ENCODE measurements at regions not wholly inside any gene's neighbourhood (a gene's known extent, or its start where the extent isn't known, plus 50 kb on each side); places are given as distances from the start of the nearest gene placed in this dataset.

DNA sequence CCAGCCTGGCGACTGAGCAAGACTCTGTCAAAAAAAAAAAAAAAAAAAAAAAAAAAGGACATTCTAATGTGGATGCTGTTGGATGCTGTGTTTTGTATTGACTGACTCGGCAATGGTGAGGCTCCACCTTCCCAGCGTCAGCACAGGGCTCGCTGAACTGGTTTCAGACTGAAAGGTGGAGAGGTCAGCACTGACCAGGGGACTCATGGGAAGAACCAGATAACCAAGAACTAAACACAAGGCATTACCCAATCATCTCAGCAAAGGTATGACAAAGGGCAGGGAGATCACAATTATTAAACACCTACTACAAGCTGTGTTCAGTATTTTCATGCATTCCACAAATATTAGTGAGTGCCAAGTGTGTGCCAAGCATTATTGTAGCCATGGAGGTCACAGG lies 103.2 kb downstream of the LRATD1 start:
- Histone ChIP-seq H3K27ac (no peak overlapping the region), H3K9me3 (no peaks in the 10 kb centered on the region), H3K36me3 (no peaks in the 10 kb centered on the region), H3K4me3 (no peak overlapping the region), H3K27me3 (no peaks in the 10 kb centered on the region), H3K4me1 (no peaks in the 10 kb centered on the region)
- DNase-seq = no peak
- TF ChIP-seq, protein P1, sequence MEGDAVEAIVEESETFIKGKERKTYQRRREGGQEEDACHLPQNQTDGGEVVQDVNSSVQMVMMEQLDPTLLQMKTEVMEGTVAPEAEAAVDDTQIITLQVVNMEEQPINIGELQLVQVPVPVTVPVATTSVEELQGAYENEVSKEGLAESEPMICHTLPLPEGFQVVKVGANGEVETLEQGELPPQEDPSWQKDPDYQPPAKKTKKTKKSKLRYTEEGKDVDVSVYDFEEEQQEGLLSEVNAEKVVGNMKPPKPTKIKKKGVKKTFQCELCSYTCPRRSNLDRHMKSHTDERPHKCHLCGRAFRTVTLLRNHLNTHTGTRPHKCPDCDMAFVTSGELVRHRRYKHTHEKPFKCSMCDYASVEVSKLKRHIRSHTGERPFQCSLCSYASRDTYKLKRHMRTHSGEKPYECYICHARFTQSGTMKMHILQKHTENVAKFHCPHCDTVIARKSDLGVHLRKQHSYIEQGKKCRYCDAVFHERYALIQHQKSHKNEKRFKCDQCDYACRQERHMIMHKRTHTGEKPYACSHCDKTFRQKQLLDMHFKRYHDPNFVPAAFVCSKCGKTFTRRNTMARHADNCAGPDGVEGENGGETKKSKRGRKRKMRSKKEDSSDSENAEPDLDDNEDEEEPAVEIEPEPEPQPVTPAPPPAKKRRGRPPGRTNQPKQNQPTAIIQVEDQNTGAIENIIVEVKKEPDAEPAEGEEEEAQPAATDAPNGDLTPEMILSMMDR (IDR thresholded peaks at IDR 0.05) = no peak
- no peak for TF ChIP-seq POLR2A (IDR thresholded peaks at IDR 0.05)
- intact Hi-C loops (cut with DNase I) = no loop called here
- no peak for ATAC-seq
- WGBS (ENCODE audit: insufficient coverage, low coverage, low lambda C conversion rate, missing lambda C conversion rate) = 51% methylated on average over 4 of the region's 4 CpGs

DNA sequence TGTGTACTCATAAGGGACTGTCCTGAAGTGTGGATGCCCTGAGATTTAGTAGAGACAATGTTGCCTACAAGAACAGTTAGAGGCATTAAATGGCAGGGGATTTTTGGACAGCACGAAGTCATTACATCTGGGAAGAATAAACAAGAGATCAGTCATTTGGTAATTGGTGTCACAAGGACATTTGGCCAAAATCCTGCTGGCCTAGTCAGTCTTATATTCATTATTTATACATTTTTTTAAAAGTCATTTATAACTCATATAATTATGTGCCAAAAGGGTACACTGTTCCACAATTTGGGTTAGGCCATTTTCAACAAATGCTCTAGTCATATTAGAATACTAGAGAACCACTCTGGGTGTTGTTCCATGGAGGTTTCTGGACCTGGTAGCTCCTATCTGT lies 104.7 kb downstream of the LRATD1 start:
- DNase-seq (no peak), ATAC-seq (no peak)
- Histone ChIP-seq H3K27me3 (no peaks in the 10 kb centered on the region), H3K4me1 (no peaks in the 10 kb centered on the region), H3K4me3 (no peak overlapping the region), H3K36me3 (no peaks in the 10 kb centered on the region), H3K9me3 (no peaks in the 10 kb centered on the region), H3K27ac (no peak overlapping the region)
- intact Hi-C loops (cut with DNase I) = no loop called here
- 19% methylated on average over 1 of the region's 1 CpG for WGBS (ENCODE audit: insufficient coverage, low coverage, low lambda C conversion rate, missing lambda C conversion rate)
- TF ChIP-seq, protein P1 (IDR thresholded peaks at IDR 0.05) = no peak
- TF ChIP-seq POLR2A (IDR thresholded peaks at IDR 0.05) = no peak

DNA sequence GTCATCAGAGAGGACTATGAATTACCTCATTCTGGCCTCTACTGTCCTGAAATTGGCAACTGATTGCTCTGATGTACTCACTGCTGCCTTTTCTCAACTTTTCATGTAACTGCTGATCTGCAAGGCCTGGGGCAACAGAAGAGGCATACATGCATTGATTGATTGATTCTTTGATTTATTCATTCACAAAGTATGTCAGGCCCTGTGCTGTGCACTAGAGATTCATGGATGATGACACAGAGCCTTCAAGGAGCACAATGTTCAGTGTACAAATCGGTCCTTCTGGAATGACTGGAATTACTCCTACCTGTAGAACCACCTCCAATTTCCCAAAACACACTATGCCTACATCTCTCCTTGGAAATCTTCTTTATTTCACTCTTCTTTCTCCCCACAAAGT lies 111.3 kb downstream of the LRATD1 start:
- no peaks in the 10 kb centered on the region for H3K27me3 ChIP-seq
- no peaks in the 10 kb centered on the region for H3K9me3 ChIP-seq
- intact Hi-C loops (cut with DNase I) = no loop called here
- H3K4me1 ChIP-seq = no peaks in the 10 kb centered on the region
- no peak for TF ChIP-seq POLR2A (IDR thresholded peaks at IDR 0.05)
- TF ChIP-seq, protein P1 (IDR thresholded peaks at IDR 0.05) = no peak
- no peak overlapping the region for H3K27ac ChIP-seq
- WGBS (ENCODE audit: insufficient coverage, low coverage, low lambda C conversion rate, missing lambda C conversion rate) = 43% methylated on average over 1 of the region's 1 CpG
- DNase-seq (no peak), ATAC-seq (no peak)
- no peaks in the 10 kb centered on the region for H3K36me3 ChIP-seq
- no peak overlapping the region for H3K4me3 ChIP-seq

DNA sequence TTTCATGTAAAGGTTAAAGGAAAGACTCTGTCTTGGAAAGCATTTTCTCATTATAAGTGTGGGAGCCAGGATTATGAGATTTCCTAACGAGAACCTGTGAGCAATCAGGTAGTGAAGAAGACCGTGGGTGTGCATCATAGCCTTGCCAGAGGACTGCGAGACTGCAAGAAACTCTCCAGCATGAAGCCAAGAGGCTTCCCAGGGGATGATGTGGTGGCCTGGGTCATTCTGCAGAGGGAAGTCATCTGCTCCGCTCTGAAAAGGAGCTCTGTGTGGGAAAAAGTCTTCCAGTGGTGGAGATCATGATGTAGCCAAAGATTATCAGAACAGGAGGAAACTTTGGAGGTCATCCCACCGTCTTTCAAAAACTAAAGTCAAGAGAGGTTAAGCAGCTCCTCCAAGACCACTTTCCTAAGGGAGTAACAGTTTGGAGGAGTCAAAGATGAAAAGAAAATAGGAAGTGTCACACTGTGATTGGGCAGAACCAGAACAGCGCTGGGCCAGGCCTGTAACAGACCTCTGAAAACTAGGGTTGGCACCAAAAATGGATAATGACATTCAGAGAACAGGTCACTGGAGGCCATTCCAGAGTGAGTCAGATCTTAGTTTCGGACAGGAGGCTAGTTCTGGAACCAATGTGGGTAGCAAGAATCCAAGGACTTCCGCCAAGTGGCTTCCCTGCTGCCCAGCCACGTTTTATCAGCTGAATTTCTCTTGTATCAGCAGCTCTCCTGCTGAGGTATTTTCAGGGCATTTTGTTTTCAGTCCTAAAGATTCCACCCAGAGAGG lies 113.0 kb downstream of the LRATD1 start:
- no peak for ATAC-seq
- TF ChIP-seq, protein P1 (IDR thresholded peaks at IDR 0.05) = no peak
- no peak for TF ChIP-seq POLR2A (IDR thresholded peaks at IDR 0.05)
- no peak for DNase-seq
- H3K27ac ChIP-seq = no peak overlapping the region
- 64% methylated on average over 8 of the region's 9 CpGs for WGBS (ENCODE audit: insufficient coverage, low coverage, low lambda C conversion rate, missing lambda C conversion rate)
- H3K36me3 ChIP-seq = no peaks in the 10 kb centered on the region
- no peak overlapping the region for H3K4me3 ChIP-seq
- no peaks in the 10 kb centered on the region for H3K4me1 ChIP-seq
- H3K27me3 ChIP-seq = no peaks in the 10 kb centered on the region
- intact Hi-C loops (cut with DNase I) = no loop called here
- H3K9me3 ChIP-seq = no peaks in the 10 kb centered on the region
